ENCODE measurements at regions not wholly inside any gene's neighbourhood (a gene's known extent, or its start where the extent isn't known, plus 50 kb on each side); places are given as distances from the start of the nearest gene placed in this dataset.

- no peak for TF ChIP-seq CTCF (IDR thresholded peaks at IDR 0.05)
- TF ChIP-seq POLR2A (IDR thresholded peaks at IDR 0.05): no peak
These were observed 209.5 kb downstream of the SATB1 start for GRCh38 chr3:18215639-18216038.
